AG04450 (cell line): ENCODE measurements at regions not wholly inside any gene's neighbourhood (a gene's known extent, or its start where the extent isn't known, plus 50 kb on each side); places are given as distances from the start of the nearest gene placed in this dataset.
"Not testable (repeated sequence)": the region's sequence is repeated elsewhere in the genome, so short reads cannot be mapped to it uniquely, and the experiment has no call there.

ENCODE experiments used
- CTCF ChIA-PET: fragments of 300-600, 350-600 bp; formaldehyde crosslinking; extraction: SDS; loops from one replicate; lab custom pipeline; 2022; ENCODE audit warnings: antibody characterized with exemption, inconsistent platforms; lab: Charles Lee
- POLR2A ChIA-PET: fragments of 350-600 bp; formaldehyde crosslinking; extraction: SDS; loops from one replicate; lab custom pipeline; 2021; ENCODE audit warnings: antibody characterized with exemption, inconsistent platforms; lab: Yijun Ruan, JAX
- DNase-seq: peaks from one replicate; pipeline ENCODE4 v3.0.0-alpha.2; 2011; ENCODE audit warnings: low read depth, low spot score
- H3K27ac ChIP-seq: one replicate; pipeline ENCODE4 v1.5.1; 2012; ENCODE audit warnings: low read depth, low read length, control low read depth
- H3K27me3 ChIP-seq: one replicate; pipeline ENCODE4 v1.6.0; 2012; ENCODE audit warnings: low read length; ENCODE audit not compliant: control insufficient read depth, insufficient read depth
- H3K4me3 ChIP-seq: 2 replicates; pipeline ENCODE4 v1.5.1; 2011; ENCODE audit warnings: mild to moderate bottlenecking, low read depth, low read length, control low read depth
- H3K9me3 ChIP-seq: 2 replicates; pipeline ENCODE4 v1.5.1; 2012; ENCODE audit warnings: low read length; ENCODE audit not compliant: control insufficient read depth, insufficient read depth
- TF ChIP-seq, protein P1 (sequence below): IDR thresholded peaks from 2 replicates; pipeline ENCODE4 v1.5.1; 2011; ENCODE audit warnings: low read depth, low read length, control low read depth, inconsistent platforms

DNA sequence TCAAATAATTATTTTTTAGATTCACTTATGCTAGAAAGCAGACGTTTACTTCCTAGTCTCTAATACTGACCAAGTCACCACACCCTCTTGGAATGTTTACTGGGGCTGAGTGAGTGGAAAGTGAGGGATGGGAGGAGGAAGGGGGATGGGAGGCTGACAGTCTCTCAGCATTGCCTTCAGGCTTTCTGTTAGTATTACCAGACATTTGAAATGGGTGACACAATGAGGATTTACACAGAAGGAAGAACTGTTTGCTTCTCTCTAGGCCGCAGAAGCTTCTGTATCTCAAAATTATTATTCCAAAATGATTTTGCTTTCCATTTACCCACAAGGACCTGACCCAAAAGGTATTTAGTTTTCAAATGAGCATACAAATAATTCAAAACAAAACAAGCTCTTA lies 232.8 kb upstream of the ZNF608 start:
- TF ChIP-seq, protein P1, sequence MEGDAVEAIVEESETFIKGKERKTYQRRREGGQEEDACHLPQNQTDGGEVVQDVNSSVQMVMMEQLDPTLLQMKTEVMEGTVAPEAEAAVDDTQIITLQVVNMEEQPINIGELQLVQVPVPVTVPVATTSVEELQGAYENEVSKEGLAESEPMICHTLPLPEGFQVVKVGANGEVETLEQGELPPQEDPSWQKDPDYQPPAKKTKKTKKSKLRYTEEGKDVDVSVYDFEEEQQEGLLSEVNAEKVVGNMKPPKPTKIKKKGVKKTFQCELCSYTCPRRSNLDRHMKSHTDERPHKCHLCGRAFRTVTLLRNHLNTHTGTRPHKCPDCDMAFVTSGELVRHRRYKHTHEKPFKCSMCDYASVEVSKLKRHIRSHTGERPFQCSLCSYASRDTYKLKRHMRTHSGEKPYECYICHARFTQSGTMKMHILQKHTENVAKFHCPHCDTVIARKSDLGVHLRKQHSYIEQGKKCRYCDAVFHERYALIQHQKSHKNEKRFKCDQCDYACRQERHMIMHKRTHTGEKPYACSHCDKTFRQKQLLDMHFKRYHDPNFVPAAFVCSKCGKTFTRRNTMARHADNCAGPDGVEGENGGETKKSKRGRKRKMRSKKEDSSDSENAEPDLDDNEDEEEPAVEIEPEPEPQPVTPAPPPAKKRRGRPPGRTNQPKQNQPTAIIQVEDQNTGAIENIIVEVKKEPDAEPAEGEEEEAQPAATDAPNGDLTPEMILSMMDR: no peak
- H3K9me3 ChIP-seq: peaks cover 17% of the 10 kb centered on the region
- no peak overlapping the region for H3K27ac ChIP-seq
- H3K4me3 ChIP-seq: no peak overlapping the region
- H3K27me3 ChIP-seq: no peaks in the 10 kb centered on the region
- ChIA-PET CTCF (no interaction called here), POLR2A (no interaction called here)
- no peak for DNase-seq

DNA sequence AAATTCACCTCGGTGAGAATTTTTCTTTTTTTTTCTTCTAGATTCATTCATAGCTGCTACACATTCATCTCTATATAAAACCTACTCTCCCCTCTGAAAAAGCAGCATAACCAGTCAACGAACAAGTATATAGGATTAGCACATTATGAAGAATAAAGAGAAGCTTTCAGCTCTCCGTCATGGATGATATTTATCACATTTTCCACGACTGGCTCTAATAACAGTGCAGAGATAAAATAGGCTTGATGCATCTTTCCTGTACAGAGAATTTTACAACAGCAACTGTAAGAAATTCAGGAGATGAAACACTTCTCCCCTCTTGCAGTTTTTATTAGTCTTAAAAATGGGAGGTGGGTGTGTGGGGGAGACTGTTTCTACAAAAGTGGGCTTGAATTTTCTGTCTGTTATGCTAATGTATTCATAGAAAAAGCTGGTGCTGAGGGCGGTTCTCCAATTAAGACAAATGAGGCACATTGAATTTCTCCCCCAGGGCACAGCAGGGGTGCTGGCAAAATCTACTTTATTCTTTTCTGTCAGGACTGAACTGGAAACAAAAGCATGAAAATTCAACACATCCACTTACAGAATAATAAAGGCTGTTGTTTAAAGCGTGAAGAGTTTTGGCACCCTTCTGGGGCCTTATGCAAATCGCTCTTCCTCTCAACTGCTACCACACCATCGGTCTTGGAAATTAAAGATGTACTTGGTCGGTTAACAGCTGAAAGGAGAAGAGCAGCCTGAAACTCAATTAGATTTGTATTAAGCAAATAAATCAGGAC lies 233.9 kb upstream of the ZNF608 start:
- Histone ChIP-seq H3K27me3 (no peaks in the 10 kb centered on the region), H3K9me3 (peaks cover 17% of the 10 kb centered on the region), H3K27ac (no peak overlapping the region), H3K4me3 (no peak overlapping the region)
- DNase-seq: no peak
- TF ChIP-seq, protein P1: no peak
- ChIA-PET CTCF (interaction anchor here (0.6 kb wide), 2 partner anchors 160 to 502 kb away, joined by 3 to 6 read pairs; no protein-coding TSS in a partner anchor), POLR2A (no interaction called here)

DNA sequence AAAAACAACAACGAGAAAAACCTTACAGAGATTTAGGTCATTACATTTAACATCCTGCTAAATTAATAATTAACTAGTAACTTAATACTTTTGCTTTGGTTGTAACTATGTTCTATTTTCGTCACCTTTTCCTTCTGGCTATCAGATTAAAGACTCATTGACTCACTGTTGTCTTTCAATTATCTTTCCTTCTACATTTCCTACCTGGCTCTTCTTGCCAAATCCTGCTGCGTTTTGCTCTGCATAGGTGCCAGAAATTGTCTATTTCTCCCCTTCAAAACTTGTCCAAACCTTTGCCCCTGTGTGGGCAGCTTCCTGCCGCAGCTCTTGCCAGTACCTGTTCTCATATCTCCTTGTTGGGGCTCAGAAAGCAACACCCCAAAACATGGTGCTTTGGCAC lies 235.5 kb upstream of the ZNF608 start:
- ChIA-PET POLR2A (no interaction called here), CTCF (no interaction called here)
- TF ChIP-seq, protein P1: no peak
- peaks cover 8% of the 10 kb centered on the region; the same call in 1 of the 2 replicates for H3K9me3 ChIP-seq
- no peak overlapping the region for H3K4me3 ChIP-seq
- DNase-seq: no peak
- H3K27me3 ChIP-seq: no peaks in the 10 kb centered on the region
- H3K27ac ChIP-seq: no peak overlapping the region

DNA sequence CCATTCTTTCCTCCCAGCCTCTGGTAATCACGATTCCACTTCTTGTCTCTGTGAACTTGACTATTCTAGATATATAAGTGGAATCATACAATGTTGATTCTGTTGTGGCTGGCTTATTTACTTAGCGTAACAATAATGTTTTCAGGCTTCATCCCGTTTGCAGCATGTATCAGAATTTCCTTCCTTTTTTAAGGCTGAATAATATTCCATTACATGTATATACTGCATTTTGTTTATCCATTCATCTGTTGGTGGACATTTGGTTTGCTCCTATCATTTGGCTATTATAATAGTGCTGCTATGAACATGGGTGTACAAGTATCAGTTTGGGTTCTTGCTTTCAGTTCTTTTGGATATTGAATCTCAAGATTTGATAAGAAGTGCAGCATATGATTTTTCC lies 239.7 kb upstream of the ZNF608 start:
- H3K27ac ChIP-seq: no peak overlapping the region
- POLR2A ChIA-PET: no interaction called here
- CTCF ChIA-PET: no interaction called here

DNA sequence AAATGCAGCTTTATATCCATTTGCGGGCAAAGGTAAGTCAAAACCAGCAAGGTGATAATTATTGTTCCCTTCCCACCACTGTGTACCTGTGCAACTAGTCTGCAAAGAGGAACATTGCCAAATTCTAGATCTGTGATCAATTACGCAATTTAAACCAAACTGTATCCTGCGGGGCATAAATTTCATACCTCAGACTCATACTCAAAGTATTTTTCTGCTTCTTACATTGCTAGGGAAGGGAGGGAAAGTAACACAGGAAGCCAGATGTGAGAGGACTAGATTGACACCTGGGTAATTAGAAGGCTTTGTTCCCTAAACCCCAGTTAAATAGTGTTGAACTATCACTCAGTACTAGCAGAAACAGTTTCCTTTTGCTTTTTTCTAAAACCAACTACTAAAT lies 240.2 kb upstream of the ZNF608 start:
- no peaks in the 10 kb centered on the region for H3K27me3 ChIP-seq
- peaks cover 8% of the 10 kb centered on the region; the same call in 1 of the 2 replicates for H3K9me3 ChIP-seq
- TF ChIP-seq, protein P1: no peak
- H3K4me3 ChIP-seq: no peak overlapping the region
- POLR2A ChIA-PET: no interaction called here
- CTCF ChIA-PET: no interaction called here
- no peak overlapping the region for H3K27ac ChIP-seq
- DNase-seq: no peak

More for the DNA sequence above, 239.7 kb upstream of the ZNF608 start:
- Histone ChIP-seq H3K27me3 (no peaks in the 10 kb centered on the region), H3K9me3 (peaks cover 8% of the 10 kb centered on the region; the same call in 1 of the 2 replicates), H3K4me3 (no peak overlapping the region)
- DNase-seq: no peak
- TF ChIP-seq, protein P1: no peak

DNA sequence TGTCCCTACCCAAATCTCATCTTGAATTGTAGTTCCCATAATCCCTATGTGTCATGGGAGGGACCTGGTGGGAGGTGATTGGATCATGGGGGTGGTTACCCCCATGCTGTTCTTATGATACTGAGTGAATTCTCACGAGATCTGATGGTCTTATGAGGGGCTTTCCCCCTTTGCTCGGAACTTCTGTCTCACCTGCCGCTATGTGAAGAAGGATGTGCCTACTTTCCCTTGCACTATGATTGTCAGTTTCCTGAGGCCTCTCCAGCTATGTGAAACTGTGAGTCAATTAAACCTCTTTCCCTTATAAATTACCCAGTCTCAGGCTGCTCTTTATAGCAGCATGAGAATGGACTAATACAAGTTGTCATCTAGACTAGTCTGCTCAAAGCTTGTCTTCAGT lies 241.3 kb upstream of the ZNF608 start:
- H3K4me3 ChIP-seq, DNase-seq, POLR2A ChIA-PET, CTCF ChIA-PET, H3K27me3 ChIP-seq, H3K27ac ChIP-seq, H3K9me3 ChIP-seq: not testable (repeated sequence)
